Adrenal gland (tissue), 9 donors: ENCODE measurements at regions not wholly inside any gene's neighbourhood (a gene's known extent, or its start where the extent isn't known, plus 50 kb on each side); places are given as distances from the start of the nearest gene placed in this dataset.

Experiments used
- DNase-seq, 7 donors: peaks; one replicate each; pipeline ENCODE4 v3.0.0-alpha.2; 2019 to 2020
- H3K27ac ChIP-seq, 5 donors: fragments of 200-600 bp; sonication (generic) in 4 of 5; 1 replicate in 3 of 5; 2 replicates in 2 of 5; pipeline versions ENCODE4 v1.5.1 to v1.8.0; 2016 to 2020; ENCODE audit warnings: mild to moderate bottlenecking in 1 of 5
- H3K27me3 ChIP-seq: fragments of 200-600 bp; 2 replicates; pipeline ENCODE4 v1.8.0; 2021
- H3K36me3 ChIP-seq, 2 donors: fragments of 200-600 bp; replicated peaks in 1 of 2; 1 replicate in 1 of 2; 2 replicates in 1 of 2; pipeline versions ENCODE4 v1.5.1 to v1.8.0; 2018 to 2022
- H3K4me1 ChIP-seq, 2 donors: fragments of 200-600 bp; replicated peaks in 1 of 2; 1 replicate in 1 of 2; 2 replicates in 1 of 2; pipeline versions ENCODE4 v1.5.1 to v1.8.0; 2018 to 2021
- H3K4me3 ChIP-seq, 4 donors: fragments of 200-600 bp; sonication (generic) in 3 of 4; one replicate each; pipeline ENCODE4 v1.5.1; 2016 to 2018
- H3K9me3 ChIP-seq, 3 donors: fragments of 200-600 bp; sonication (generic) in 1 of 3; replicated peaks in 1 of 3; 1 replicate in 2 of 3; 2 replicates in 1 of 3; pipeline versions ENCODE4 v1.5.1 to v1.8.0; 2016 to 2021
- POLR2A ChIP-seq, 2 donors: fragments of 450-650 bp; IDR thresholded peaks; one replicate each; pipeline ENCODE4 v1.6.1; 2017; ENCODE audit warnings: antibody characterized with exemption in 2 of 2, mild to moderate bottlenecking in 2 of 2, moderate library complexity in 1 of 2
- WGBS, 4 donors: extraction: QIAGEN DNeasy Blood & Tissue Kit in 2 of 4; methylation state at CpG; one replicate each; pipeline versions ENCODE4 v1.1.5 to v1.1.7; 2013 to 2017; 5-methylcytosine and 5-hydroxymethylcytosine counted together
- intact Hi-C, 2 donors: fragments of 100-400 bp; cut with DNase I; formaldehyde crosslinking; loops; one replicate each; pipeline versions ENCODE4 v1.14.1 to v1.15.0; 2022 to 2023
- TF ChIP-seq, protein P1 (sequence below), 6 experiments: fragments of 450-650 bp in 4 of 6; fragments of 200-600 bp in 2 of 6; sonication (generic) in 1 of 6; IDR thresholded peaks; 1 replicate in 5 of 6; 2 replicates in 1 of 6; pipeline versions ENCODE4 v1.5.1 to v1.8.0; 2016 to 2021; ENCODE audit warnings: antibody characterized with exemption in 6 of 6, mild to moderate bottlenecking in 2 of 6, moderate library complexity in 1 of 6
- donor health status: healthy with polysubstance abuse.
- donor health status: Bipolar disorder and iron deficiency.
- donor health status: DM: yes; HTN: yes; CAD: no.
- donor health status: DM: no; HTN: no; CAD: no.
- donor health status: DM: no; HTN: no; CAD: no.

DNA sequence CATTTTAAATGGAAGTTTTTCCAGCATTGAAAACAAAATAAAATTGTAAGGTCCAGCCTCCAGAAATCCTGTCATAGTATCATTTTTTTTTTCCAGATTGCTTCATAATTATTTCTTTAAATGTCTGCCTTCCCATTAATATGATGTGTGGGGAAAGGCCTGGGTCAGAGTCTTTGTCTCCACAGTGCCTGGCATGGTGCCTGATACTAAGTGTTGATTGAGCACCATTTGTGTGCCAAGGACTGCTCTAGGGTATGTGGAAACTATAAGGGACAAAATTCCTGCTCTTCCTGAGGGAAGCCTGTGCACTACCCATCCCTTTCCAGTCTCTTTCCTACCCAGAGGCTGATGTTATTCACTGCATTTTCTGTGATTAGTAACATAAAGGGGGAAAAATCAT is 53.1 kb upstream of the BEND4 start:
- intact Hi-C loops, result no loop called here
- H3K4me1 ChIP-seq, result no peaks in the 10 kb centered on the region
- DNase-seq, result no peak
- H3K27ac ChIP-seq, result no peak overlapping the region
- no peak overlapping the region for H3K4me3 ChIP-seq
- H3K27me3 ChIP-seq, result no peaks in the 10 kb centered on the region
- H3K36me3 ChIP-seq, result no peaks in the 10 kb centered on the region
- H3K9me3 ChIP-seq, result no peaks in the 10 kb centered on the region
- TF ChIP-seq POLR2A (IDR thresholded peaks at IDR 0.05), result no peak
- TF ChIP-seq, protein P1, sequence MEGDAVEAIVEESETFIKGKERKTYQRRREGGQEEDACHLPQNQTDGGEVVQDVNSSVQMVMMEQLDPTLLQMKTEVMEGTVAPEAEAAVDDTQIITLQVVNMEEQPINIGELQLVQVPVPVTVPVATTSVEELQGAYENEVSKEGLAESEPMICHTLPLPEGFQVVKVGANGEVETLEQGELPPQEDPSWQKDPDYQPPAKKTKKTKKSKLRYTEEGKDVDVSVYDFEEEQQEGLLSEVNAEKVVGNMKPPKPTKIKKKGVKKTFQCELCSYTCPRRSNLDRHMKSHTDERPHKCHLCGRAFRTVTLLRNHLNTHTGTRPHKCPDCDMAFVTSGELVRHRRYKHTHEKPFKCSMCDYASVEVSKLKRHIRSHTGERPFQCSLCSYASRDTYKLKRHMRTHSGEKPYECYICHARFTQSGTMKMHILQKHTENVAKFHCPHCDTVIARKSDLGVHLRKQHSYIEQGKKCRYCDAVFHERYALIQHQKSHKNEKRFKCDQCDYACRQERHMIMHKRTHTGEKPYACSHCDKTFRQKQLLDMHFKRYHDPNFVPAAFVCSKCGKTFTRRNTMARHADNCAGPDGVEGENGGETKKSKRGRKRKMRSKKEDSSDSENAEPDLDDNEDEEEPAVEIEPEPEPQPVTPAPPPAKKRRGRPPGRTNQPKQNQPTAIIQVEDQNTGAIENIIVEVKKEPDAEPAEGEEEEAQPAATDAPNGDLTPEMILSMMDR (IDR thresholded peaks at IDR 0.05), result no peak

DNA sequence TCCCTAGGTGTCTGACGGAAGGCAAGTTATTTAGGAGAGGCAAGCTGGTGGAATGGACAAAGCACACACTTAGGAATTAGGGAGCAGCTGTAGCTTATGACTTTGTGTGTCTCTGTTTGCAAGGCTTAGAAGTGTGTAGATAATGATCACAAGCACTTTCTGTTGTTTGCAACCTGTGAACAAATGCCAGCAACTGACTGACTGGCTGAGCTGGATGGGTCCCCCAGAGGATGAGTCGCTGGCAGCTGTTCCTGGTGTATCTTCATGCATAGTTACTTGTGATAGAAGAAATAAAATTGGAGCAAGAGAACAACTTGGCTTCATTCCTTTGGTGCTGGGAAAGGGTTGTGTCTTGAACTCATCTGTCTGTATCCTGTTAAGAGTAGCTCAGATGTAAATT is 64.2 kb upstream of the BEND4 start:
- intact Hi-C loops, result no loop called here
- H3K36me3 ChIP-seq, result no peaks in the 10 kb centered on the region
- no peaks in the 10 kb centered on the region for H3K4me1 ChIP-seq
- H3K27me3 ChIP-seq, result no peaks in the 10 kb centered on the region
- H3K27ac ChIP-seq, result no peak overlapping the region
- no peak for TF ChIP-seq POLR2A (IDR thresholded peaks at IDR 0.05)
- TF ChIP-seq, protein P1 (IDR thresholded peaks at IDR 0.05), result no peak
- no peaks in the 10 kb centered on the region for H3K9me3 ChIP-seq
- WGBS, 4 donors, result 72 to 78% (median 76%) methylated on average over 2 of the region's 2 CpGs
- DNase-seq, result no peak
- H3K4me3 ChIP-seq, result no peak overlapping the region

DNA sequence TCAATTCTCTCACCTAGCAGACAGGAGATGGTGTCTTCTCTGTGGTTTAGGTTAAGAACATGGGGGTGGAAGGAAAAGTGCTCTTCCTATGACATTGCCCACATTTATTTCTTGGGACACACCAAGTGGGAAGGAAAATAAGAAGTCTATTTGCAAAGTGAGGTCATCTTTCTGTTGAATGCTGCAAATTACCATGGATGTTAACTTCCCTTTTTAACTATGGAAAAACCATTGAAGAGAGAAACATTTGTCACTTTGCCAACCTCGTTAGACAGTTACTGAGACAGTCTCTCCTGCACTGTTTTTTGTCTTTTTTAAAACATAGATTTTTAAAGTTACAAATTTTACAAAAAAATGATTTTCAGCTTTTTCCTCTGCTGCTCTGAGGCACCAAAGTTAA is 72.8 kb upstream of the BEND4 start:
- WGBS, 4 donors, result 52 to 70% (median 61%) methylated on average over 1 of the region's 1 CpG
- H3K27ac ChIP-seq, result no peak overlapping the region
- no peaks in the 10 kb centered on the region for H3K36me3 ChIP-seq
- no peaks in the 10 kb centered on the region for H3K27me3 ChIP-seq
- no peaks in the 10 kb centered on the region for H3K4me1 ChIP-seq
- TF ChIP-seq POLR2A (IDR thresholded peaks at IDR 0.05), result no peak
- TF ChIP-seq, protein P1 (IDR thresholded peaks at IDR 0.05), result no peak
- H3K4me3 ChIP-seq, result no peak overlapping the region
- H3K9me3 ChIP-seq, result no peaks in the 10 kb centered on the region
- intact Hi-C loops, result no loop called here
- DNase-seq, result no peak

DNA sequence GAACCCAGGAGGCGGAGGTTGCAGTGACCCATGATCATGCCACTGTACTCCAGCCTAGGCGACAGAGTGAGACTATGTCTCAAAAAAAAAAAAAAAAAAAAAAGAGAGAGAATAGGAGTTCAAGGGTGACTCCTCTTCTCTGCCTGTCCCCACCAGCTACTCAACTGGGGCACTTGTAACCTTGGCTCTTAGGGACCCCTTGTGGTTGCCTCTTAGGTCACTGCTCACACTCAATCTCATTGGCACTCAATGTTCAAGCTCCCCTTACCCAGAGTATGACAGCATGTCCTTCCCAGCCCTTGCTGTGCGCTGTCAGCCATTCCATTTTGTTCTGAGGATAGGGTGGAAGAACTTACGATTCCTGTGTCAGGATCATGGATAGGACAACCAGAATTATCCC is 82.4 kb upstream of the BEND4 start:
- TF ChIP-seq, protein P1 (IDR thresholded peaks at IDR 0.05), result no peak
- TF ChIP-seq POLR2A (IDR thresholded peaks at IDR 0.05), result no peak
- intact Hi-C loops, result no loop called here

More for the DNA sequence above, 82.4 kb upstream of the BEND4 start:
- 88 to 92% (median 91%) methylated on average over 3 to 4 of the region's 4 CpGs for WGBS, 4 donors
- Histone ChIP-seq H3K4me3 (no peak overlapping the region), H3K27ac (no peak overlapping the region), H3K27me3 (no peaks in the 10 kb centered on the region), H3K36me3 (no peaks in the 10 kb centered on the region), H3K9me3 (no peaks in the 10 kb centered on the region), H3K4me1 (no peaks in the 10 kb centered on the region)
- DNase-seq, result no peak
